Tongue (tissue), 1 donor: ENCODE measurements at regions not wholly inside any gene's neighbourhood (a gene's known extent, or its start where the extent isn't known, plus 50 kb on each side); places are given as distances from the start of the nearest gene placed in this dataset.

ENCODE experiments used
- DNase-seq: peaks from one replicate; pipeline ENCODE4 v3.0.0-alpha.2; 2015

- DNase-seq: no peak
These were observed 523.9 kb downstream of the FOXG1 start for GRCh38 chr14:29290441-29290840.

- DNase-seq: no peak
These were observed 532.8 kb downstream of the FOXG1 start for GRCh38 chr14:29299372-29299771.

GRCh38 chr14:29301571-29301970 is 535.0 kb downstream of the FOXG1 start:
- no peak for DNase-seq

- DNase-seq: no peak
These were observed 543.6 kb downstream of the FOXG1 start for GRCh38 chr14:29310210-29310609.

GRCh38 chr14:29310757-29311156 is 544.2 kb downstream of the FOXG1 start:
- no peak for DNase-seq

GRCh38 chr14:29311983-29312382 is 545.4 kb downstream of the FOXG1 start:
- no peak for DNase-seq

- no peak for DNase-seq
These were observed 550.3 kb downstream of the FOXG1 start for GRCh38 chr14:29316936-29317335.

- no peak for DNase-seq
These were observed 550.8 kb downstream of the FOXG1 start for GRCh38 chr14:29317423-29317822.

GRCh38 chr14:29320286-29320685 is 553.7 kb downstream of the FOXG1 start:
- no peak for DNase-seq

- DNase-seq: no peak
These were observed 555.1 kb downstream of the FOXG1 start for GRCh38 chr14:29321646-29322045.

GRCh38 chr14:29339494-29340172 is 573.0 kb downstream of the FOXG1 start:
- no peak for DNase-seq

GRCh38 chr14:29348504-29348903 is 579.1 kb downstream of the PRKD1 start:
- no peak for DNase-seq

- no peak for DNase-seq
These were observed 577.2 kb downstream of the PRKD1 start for GRCh38 chr14:29350496-29350895.

- no peak for DNase-seq
These were observed 575.5 kb downstream of the PRKD1 start for GRCh38 chr14:29351996-29352705.

GRCh38 chr14:29352706-29353080 is 575.0 kb downstream of the PRKD1 start:
- no peak for DNase-seq

GRCh38 chr14:29353513-29353912 is 574.1 kb downstream of the PRKD1 start:
- DNase-seq: no peak

GRCh38 chr14:29354486-29354885 is 573.2 kb downstream of the PRKD1 start:
- DNase-seq: no peak

GRCh38 chr14:29355331-29355730 is 572.3 kb downstream of the PRKD1 start:
- DNase-seq: no peak

- no peak for DNase-seq
These were observed 571.8 kb downstream of the PRKD1 start for GRCh38 chr14:29355846-29356245.

GRCh38 chr14:29360656-29361055 is 567.0 kb downstream of the PRKD1 start:
- DNase-seq: no peak

GRCh38 chr14:29370024-29370423 is 557.6 kb downstream of the PRKD1 start:
- no peak for DNase-seq

- no peak for DNase-seq
These were observed 551.4 kb downstream of the PRKD1 start for GRCh38 chr14:29376237-29376636.

GRCh38 chr14:29380826-29381225 is 546.8 kb downstream of the PRKD1 start:
- no peak for DNase-seq

- no peak for DNase-seq
These were observed 539.1 kb downstream of the PRKD1 start for GRCh38 chr14:29388571-29388970.
